Upper lobe of left lung (tissue), 4 donors: ENCODE measurements at regions not wholly inside any gene's neighbourhood (a gene's known extent, or its start where the extent isn't known, plus 50 kb on each side); places are given as distances from the start of the nearest gene placed in this dataset.

Source experiments
- EP300 ChIP-seq, 4 donors: sonication (generic); formaldehyde crosslinking; IDR thresholded peaks; one replicate each; pipeline ENCODE4 v1.5.1; 2017; ENCODE audit warnings: antibody characterized with exemption in 4 of 4, control low read depth in 2 of 4
- POLR2A ChIP-seq, 4 donors: fragments of 450-650 bp; IDR thresholded peaks; one replicate each; pipeline ENCODE4 v1.5.1; 2016 to 2017; ENCODE audit warnings: antibody characterized with exemption in 4 of 4, mild to moderate bottlenecking in 2 of 4
- POLR2AphosphoS5 ChIP-seq, 2 donors: sonication (generic); formaldehyde crosslinking; IDR thresholded peaks; one replicate each; pipeline ENCODE4 v1.5.1; 2017; ENCODE audit warnings: antibody characterized with exemption in 2 of 2
- TF ChIP-seq, protein P1 (sequence below), 6 experiments: fragments of 450-650 bp in 4 of 6; fragments of 200-600 bp in 2 of 6; sonication (generic) in 2 of 6; IDR thresholded peaks; one replicate each; pipeline ENCODE4 v1.5.1; 2016 to 2019; ENCODE audit warnings: antibody characterized with exemption in 6 of 6

GRCh38 chrY:12212394-12212793 lies 488.6 kb upstream of the USP9Y start:
- TF ChIP-seq, protein P1, sequence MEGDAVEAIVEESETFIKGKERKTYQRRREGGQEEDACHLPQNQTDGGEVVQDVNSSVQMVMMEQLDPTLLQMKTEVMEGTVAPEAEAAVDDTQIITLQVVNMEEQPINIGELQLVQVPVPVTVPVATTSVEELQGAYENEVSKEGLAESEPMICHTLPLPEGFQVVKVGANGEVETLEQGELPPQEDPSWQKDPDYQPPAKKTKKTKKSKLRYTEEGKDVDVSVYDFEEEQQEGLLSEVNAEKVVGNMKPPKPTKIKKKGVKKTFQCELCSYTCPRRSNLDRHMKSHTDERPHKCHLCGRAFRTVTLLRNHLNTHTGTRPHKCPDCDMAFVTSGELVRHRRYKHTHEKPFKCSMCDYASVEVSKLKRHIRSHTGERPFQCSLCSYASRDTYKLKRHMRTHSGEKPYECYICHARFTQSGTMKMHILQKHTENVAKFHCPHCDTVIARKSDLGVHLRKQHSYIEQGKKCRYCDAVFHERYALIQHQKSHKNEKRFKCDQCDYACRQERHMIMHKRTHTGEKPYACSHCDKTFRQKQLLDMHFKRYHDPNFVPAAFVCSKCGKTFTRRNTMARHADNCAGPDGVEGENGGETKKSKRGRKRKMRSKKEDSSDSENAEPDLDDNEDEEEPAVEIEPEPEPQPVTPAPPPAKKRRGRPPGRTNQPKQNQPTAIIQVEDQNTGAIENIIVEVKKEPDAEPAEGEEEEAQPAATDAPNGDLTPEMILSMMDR (IDR thresholded peaks at IDR 0.05): no peak
- TF ChIP-seq POLR2A (IDR thresholded peaks at IDR 0.05): no peak
- no peak for TF ChIP-seq EP300 (IDR thresholded peaks at IDR 0.05)
- no peak for TF ChIP-seq POLR2AphosphoS5 (IDR thresholded peaks at IDR 0.05)
